ENCODE measurements at regions not wholly inside any gene's neighbourhood (a gene's known extent, or its start where the extent isn't known, plus 50 kb on each side); places are given as distances from the start of the nearest gene placed in this dataset.

DNA sequence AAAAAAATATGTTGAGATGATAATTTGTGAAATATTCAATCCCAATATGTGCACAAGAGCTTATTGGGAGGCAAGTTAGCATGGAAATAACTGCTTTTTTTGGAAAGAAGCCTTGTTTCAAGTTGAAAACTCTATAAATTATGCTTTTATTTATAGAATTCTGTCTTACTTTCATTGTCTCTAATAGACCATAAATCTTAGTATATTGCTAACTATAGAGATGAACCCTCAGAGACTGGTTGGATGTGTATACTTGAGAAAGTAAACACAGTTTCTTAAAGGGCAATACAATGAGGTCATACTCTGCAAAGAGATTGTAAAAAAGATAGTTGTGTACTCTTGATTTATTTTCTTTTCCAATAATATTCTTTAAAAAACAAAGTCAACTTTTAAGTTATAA is 530.3 kb downstream of the SPATA31D1 start:
- Histone ChIP-seq H2AFZ (ENCODE audit: low read depth, low read length, poor library complexity, severe bottlenecking) (no peak overlapping the region), H3K27me3 (ENCODE audit: insufficient read depth, low read length) (no peaks in the 10 kb centered on the region), H3K4me3 (replicated peaks in 1 of 2; ENCODE audit: low read depth in 1 of 2, low read length in 2 of 2) (no peak overlapping the region), H3K79me2 (ENCODE audit: insufficient read depth, low read length) (no peaks in the 10 kb centered on the region), H3K9ac (ENCODE audit: low read length) (no peak overlapping the region), H3K36me3 (ENCODE audit: control insufficient read depth in 1 of 2, insufficient read depth in 2 of 2, low read length in 2 of 2) (no peaks in the 10 kb centered on the region), H3K4me1 (ENCODE audit: control insufficient read depth in 1 of 2, insufficient read depth in 2 of 2, low read length in 2 of 2) (no peaks in the 10 kb centered on the region), H3K9me3 (ENCODE audit: control insufficient read depth in 1 of 2, insufficient read depth in 1 of 2, low read depth in 1 of 2, low read length in 2 of 2) (peaks cover 0 to 21% of the 10 kb centered on the region in 2 experiments; a peak in 2 of 4 replicates), H3K27ac (ENCODE audit: low read depth, low read length) (no peak overlapping the region), H3K4me2 (ENCODE audit: low read length) (no peak overlapping the region), H4K20me1 (ENCODE audit: insufficient read depth) (no peaks in the 10 kb centered on the region), H3K9me2 (ENCODE audit: insufficient read depth) (no peaks in the 10 kb centered on the region)
- DNase-seq (ENCODE audit: low read depth, low spot score) (no peak), ATAC-seq (no peak)
- ChIA-PET POLR2A (no interaction called here), CTCF (no interaction called here), RAD21 (ENCODE audit: low non-redundant PET in 1 of 2, low total read pairs in 2 of 2, uncharacterized antibody in 2 of 2, unreplicated experiment in 2 of 2) (no interaction called here)
- no TSS peak for BruUV-seq (replicated peaks)
- no peak for TF ChIP-seq RAD21 (IDR thresholded peaks at IDR 0.05; ENCODE audit: low read depth)
- no peak for TF ChIP-seq ZFX (IDR thresholded peaks at IDR 0.05)
- TF ChIP-seq, protein P1, sequence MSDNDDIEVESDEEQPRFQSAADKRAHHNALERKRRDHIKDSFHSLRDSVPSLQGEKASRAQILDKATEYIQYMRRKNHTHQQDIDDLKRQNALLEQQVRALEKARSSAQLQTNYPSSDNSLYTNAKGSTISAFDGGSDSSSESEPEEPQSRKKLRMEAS (IDR thresholded peaks at IDR 0.05): no peak
- TF ChIP-seq YY1 (IDR thresholded peaks at IDR 0.05; ENCODE audit: extremely low read depth, insufficient replicate concordance, low read depth, low read length): no peak
- TF ChIP-seq ZNF274 (IDR thresholded peaks at IDR 0.05; ENCODE audit: low read depth, low read length): no peak
- TF ChIP-seq SIN3A (IDR thresholded peaks at IDR 0.05; ENCODE audit: low read depth): no peak
- TF ChIP-seq POLR2AphosphoS5 (IDR thresholded peaks at IDR 0.05; ENCODE audit: low read depth, low read length): no peak
- TF ChIP-seq, protein P2, sequence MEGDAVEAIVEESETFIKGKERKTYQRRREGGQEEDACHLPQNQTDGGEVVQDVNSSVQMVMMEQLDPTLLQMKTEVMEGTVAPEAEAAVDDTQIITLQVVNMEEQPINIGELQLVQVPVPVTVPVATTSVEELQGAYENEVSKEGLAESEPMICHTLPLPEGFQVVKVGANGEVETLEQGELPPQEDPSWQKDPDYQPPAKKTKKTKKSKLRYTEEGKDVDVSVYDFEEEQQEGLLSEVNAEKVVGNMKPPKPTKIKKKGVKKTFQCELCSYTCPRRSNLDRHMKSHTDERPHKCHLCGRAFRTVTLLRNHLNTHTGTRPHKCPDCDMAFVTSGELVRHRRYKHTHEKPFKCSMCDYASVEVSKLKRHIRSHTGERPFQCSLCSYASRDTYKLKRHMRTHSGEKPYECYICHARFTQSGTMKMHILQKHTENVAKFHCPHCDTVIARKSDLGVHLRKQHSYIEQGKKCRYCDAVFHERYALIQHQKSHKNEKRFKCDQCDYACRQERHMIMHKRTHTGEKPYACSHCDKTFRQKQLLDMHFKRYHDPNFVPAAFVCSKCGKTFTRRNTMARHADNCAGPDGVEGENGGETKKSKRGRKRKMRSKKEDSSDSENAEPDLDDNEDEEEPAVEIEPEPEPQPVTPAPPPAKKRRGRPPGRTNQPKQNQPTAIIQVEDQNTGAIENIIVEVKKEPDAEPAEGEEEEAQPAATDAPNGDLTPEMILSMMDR (IDR thresholded peaks at IDR 0.05 in 2 of 3, conservative IDR thresholded peaks at IDR 0.05 in 1 of 3; ENCODE audit: borderline replicate concordance in 1 of 3, insufficient read depth in 1 of 3, low read depth in 2 of 3, low read length in 2 of 3): no peak
- TF ChIP-seq SP1 (IDR thresholded peaks at IDR 0.05; ENCODE audit: low read depth): no peak
- no peak for TF ChIP-seq SRF (IDR thresholded peaks at IDR 0.05; ENCODE audit: low read depth)
- TF ChIP-seq CEBPB (IDR thresholded peaks at IDR 0.05; ENCODE audit: low read depth): no peak
- TF ChIP-seq JUND (IDR thresholded peaks at IDR 0.05): no peak
- TF ChIP-seq FOSL1 (IDR thresholded peaks at IDR 0.05; ENCODE audit: low read depth): no peak
- TF ChIP-seq EGR1 (IDR thresholded peaks at IDR 0.05; ENCODE audit: low read depth): no peak
- no peak for TF ChIP-seq TCF7L2 (IDR thresholded peaks at IDR 0.05; ENCODE audit: borderline replicate concordance, extremely low read depth, insufficient read depth, insufficient read length)
- TF ChIP-seq, protein P3, sequence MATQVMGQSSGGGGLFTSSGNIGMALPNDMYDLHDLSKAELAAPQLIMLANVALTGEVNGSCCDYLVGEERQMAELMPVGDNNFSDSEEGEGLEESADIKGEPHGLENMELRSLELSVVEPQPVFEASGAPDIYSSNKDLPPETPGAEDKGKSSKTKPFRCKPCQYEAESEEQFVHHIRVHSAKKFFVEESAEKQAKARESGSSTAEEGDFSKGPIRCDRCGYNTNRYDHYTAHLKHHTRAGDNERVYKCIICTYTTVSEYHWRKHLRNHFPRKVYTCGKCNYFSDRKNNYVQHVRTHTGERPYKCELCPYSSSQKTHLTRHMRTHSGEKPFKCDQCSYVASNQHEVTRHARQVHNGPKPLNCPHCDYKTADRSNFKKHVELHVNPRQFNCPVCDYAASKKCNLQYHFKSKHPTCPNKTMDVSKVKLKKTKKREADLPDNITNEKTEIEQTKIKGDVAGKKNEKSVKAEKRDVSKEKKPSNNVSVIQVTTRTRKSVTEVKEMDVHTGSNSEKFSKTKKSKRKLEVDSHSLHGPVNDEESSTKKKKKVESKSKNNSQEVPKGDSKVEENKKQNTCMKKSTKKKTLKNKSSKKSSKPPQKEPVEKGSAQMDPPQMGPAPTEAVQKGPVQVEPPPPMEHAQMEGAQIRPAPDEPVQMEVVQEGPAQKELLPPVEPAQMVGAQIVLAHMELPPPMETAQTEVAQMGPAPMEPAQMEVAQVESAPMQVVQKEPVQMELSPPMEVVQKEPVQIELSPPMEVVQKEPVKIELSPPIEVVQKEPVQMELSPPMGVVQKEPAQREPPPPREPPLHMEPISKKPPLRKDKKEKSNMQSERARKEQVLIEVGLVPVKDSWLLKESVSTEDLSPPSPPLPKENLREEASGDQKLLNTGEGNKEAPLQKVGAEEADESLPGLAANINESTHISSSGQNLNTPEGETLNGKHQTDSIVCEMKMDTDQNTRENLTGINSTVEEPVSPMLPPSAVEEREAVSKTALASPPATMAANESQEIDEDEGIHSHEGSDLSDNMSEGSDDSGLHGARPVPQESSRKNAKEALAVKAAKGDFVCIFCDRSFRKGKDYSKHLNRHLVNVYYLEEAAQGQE (IDR thresholded peaks at IDR 0.05; ENCODE audit: low read depth): no peak
- intact Hi-C loops (cut with micrococcal nuclease): no loop called here
